GM12878 (cell line): ENCODE measurements at regions not wholly inside any gene's neighbourhood (a gene's known extent, or its start where the extent isn't known, plus 50 kb on each side); places are given as distances from the start of the nearest gene placed in this dataset.

ENCODE experiments used
- DPF2 ChIP-seq: fragments of 450-650 bp; IDR thresholded peaks from 2 replicates; pipeline ENCODE4 v1.6.1; 2017; ENCODE audit warnings: mild to moderate bottlenecking
- EZH2 ChIP-seq: IDR thresholded peaks from 2 replicates; pipeline ENCODE4 v1.6.1; 2012; ENCODE audit warnings: low read depth, mild to moderate bottlenecking, control low read depth, inconsistent platforms, low read length, borderline replicate concordance; ENCODE audit not compliant: control insufficient read depth
- HDAC6 ChIP-seq: fragments of 200-600 bp; sonication (generic); IDR thresholded peaks from one replicate; pipeline ENCODE4 v1.8.0; 2017; ENCODE audit warnings: antibody characterized with exemption; ENCODE audit not compliant: unreplicated experiment
- JUND ChIP-seq: IDR thresholded peaks from 2 replicates; pipeline ENCODE4 v1.6.1; 2012; ENCODE audit warnings: low read depth, mild to moderate bottlenecking, low read length, improper control_type of control experiment, moderate library complexity
- MAX ChIP-seq: IDR thresholded peaks from 2 replicates; pipeline ENCODE4 v1.6.1; 2012; ENCODE audit warnings: low read depth, low read length, improper control_type of control experiment
- NRF1 ChIP-seq: conservative IDR thresholded peaks from 2 replicates; pipeline ENCODE4 v1.6.1; 2011; ENCODE audit warnings: mild to moderate bottlenecking, low read depth, low read length, improper control_type of control experiment
- RCOR1 ChIP-seq: conservative IDR thresholded peaks from 2 replicates; pipeline ENCODE4 v1.6.1; 2012; ENCODE audit warnings: low read depth, low read length, improper control_type of control experiment
- SRF ChIP-seq, 2 experiments: IDR thresholded peaks; 2 replicates each; pipeline ENCODE4 v1.6.1; 2011; ENCODE audit warnings: low read depth in 2 of 2, low read length in 2 of 2, mild to moderate bottlenecking in 1 of 2, moderate library complexity in 1 of 2
- TF ChIP-seq, protein P1 (sequence below), 3 experiments: IDR thresholded peaks in 2 of 3; conservative IDR thresholded peaks in 1 of 3; 2 replicates each; pipeline ENCODE4 v1.5.1; 2011; ENCODE audit warnings: low read depth in 3 of 3, low read length in 3 of 3, mild to moderate bottlenecking in 3 of 3, control low read depth in 2 of 3, moderate library complexity in 2 of 3, inconsistent platforms in 1 of 3, mixed read lengths in 1 of 3; ENCODE audit not compliant: control insufficient read depth in 2 of 3, insufficient read depth in 1 of 3; ENCODE audit errors: extremely low read depth in 1 of 3
- TF ChIP-seq, protein P2 (sequence below): IDR thresholded peaks from 2 replicates; pipeline ENCODE4 v1.6.1; 2012; ENCODE audit warnings: mild to moderate bottlenecking, low read depth, low read length
- TF ChIP-seq, protein P3 (sequence below): IDR thresholded peaks from 2 replicates; pipeline ENCODE4 v1.6.1; 2011; ENCODE audit warnings: borderline replicate concordance, low read depth, mild to moderate bottlenecking, moderate library complexity, mixed read lengths, low read length; ENCODE audit not compliant: insufficient read depth; ENCODE audit errors: extremely low read length

GRCh38 chr12:85573635-85574214, 262.5 kb downstream of the RASSF9 start:
- TF ChIP-seq, protein P1, sequence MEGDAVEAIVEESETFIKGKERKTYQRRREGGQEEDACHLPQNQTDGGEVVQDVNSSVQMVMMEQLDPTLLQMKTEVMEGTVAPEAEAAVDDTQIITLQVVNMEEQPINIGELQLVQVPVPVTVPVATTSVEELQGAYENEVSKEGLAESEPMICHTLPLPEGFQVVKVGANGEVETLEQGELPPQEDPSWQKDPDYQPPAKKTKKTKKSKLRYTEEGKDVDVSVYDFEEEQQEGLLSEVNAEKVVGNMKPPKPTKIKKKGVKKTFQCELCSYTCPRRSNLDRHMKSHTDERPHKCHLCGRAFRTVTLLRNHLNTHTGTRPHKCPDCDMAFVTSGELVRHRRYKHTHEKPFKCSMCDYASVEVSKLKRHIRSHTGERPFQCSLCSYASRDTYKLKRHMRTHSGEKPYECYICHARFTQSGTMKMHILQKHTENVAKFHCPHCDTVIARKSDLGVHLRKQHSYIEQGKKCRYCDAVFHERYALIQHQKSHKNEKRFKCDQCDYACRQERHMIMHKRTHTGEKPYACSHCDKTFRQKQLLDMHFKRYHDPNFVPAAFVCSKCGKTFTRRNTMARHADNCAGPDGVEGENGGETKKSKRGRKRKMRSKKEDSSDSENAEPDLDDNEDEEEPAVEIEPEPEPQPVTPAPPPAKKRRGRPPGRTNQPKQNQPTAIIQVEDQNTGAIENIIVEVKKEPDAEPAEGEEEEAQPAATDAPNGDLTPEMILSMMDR (IDR thresholded peaks at IDR 0.05 in 2 of 3, conservative IDR thresholded peaks at IDR 0.05 in 1 of 3; ENCODE audit: control insufficient read depth in 2 of 3, extremely low read depth in 1 of 3, insufficient read depth in 1 of 3, low read depth in 3 of 3, low read length in 3 of 3), result no peak
- TF ChIP-seq RCOR1 (no peak), MAX (no peak), SRF (IDR thresholded peaks at IDR 0.05; ENCODE audit: low read depth in 2 of 2, low read length in 2 of 2) (no peak), JUND (no peak), NRF1 (no peak), EZH2 (no peak), DPF2 (no peak), HDAC6 (no peak)
- TF ChIP-seq, protein P2, sequence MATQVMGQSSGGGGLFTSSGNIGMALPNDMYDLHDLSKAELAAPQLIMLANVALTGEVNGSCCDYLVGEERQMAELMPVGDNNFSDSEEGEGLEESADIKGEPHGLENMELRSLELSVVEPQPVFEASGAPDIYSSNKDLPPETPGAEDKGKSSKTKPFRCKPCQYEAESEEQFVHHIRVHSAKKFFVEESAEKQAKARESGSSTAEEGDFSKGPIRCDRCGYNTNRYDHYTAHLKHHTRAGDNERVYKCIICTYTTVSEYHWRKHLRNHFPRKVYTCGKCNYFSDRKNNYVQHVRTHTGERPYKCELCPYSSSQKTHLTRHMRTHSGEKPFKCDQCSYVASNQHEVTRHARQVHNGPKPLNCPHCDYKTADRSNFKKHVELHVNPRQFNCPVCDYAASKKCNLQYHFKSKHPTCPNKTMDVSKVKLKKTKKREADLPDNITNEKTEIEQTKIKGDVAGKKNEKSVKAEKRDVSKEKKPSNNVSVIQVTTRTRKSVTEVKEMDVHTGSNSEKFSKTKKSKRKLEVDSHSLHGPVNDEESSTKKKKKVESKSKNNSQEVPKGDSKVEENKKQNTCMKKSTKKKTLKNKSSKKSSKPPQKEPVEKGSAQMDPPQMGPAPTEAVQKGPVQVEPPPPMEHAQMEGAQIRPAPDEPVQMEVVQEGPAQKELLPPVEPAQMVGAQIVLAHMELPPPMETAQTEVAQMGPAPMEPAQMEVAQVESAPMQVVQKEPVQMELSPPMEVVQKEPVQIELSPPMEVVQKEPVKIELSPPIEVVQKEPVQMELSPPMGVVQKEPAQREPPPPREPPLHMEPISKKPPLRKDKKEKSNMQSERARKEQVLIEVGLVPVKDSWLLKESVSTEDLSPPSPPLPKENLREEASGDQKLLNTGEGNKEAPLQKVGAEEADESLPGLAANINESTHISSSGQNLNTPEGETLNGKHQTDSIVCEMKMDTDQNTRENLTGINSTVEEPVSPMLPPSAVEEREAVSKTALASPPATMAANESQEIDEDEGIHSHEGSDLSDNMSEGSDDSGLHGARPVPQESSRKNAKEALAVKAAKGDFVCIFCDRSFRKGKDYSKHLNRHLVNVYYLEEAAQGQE, result no peak
- TF ChIP-seq, protein P3, sequence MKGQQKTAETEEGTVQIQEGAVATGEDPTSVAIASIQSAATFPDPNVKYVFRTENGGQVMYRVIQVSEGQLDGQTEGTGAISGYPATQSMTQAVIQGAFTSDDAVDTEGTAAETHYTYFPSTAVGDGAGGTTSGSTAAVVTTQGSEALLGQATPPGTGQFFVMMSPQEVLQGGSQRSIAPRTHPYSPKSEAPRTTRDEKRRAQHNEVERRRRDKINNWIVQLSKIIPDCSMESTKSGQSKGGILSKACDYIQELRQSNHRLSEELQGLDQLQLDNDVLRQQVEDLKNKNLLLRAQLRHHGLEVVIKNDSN, result no peak
